GM23338 (cell line): ENCODE measurements at regions not wholly inside any gene's neighbourhood (a gene's known extent, or its start where the extent isn't known, plus 50 kb on each side); places are given as distances from the start of the nearest gene placed in this dataset.

Source experiments
- CREB1 ChIP-seq: fragments of 250-450 bp; sonication (Bioruptor Pico); IDR thresholded peaks from 2 replicates; pipeline ENCODE4 v1.5.0; 2020; ENCODE audit warnings: low read depth, mild to moderate bottlenecking, moderate library complexity
- EZH2 ChIP-seq: fragments of 200-600 bp; sonication (generic); IDR thresholded peaks from one replicate; pipeline ENCODE4 v1.8.0; 2017; ENCODE audit warnings: antibody characterized with exemption, mild to moderate bottlenecking, low read depth; ENCODE audit not compliant: unreplicated experiment
- EZH2phosphoT487 ChIP-seq: fragments of 200-600 bp; sonication (generic); IDR thresholded peaks from one replicate; pipeline ENCODE4 v1.8.1; 2018; ENCODE audit warnings: antibody characterized with exemption; ENCODE audit not compliant: unreplicated experiment
- JUNB ChIP-seq: IDR thresholded peaks from one replicate; pipeline ENCODE4 v1.6.1; 2016; ENCODE audit warnings: antibody characterized with exemption; ENCODE audit not compliant: unreplicated experiment
- TF ChIP-seq, protein P1 (sequence below), 2 experiments: fragments of 200-600 bp in 1 of 2; sonication (generic) in 1 of 2; conservative IDR thresholded peaks; 2 replicates each; pipeline versions ENCODE4 v1.5.1 to v1.6.1; 2016 to 2017; ENCODE audit warnings: antibody characterized with exemption in 2 of 2, low read depth in 2 of 2, mild to moderate bottlenecking in 2 of 2, moderate library complexity in 1 of 2
- TF ChIP-seq, protein P2 (sequence below): fragments of 250-450 bp; sonication (Bioruptor Pico); IDR thresholded peaks from 2 replicates; pipeline ENCODE4 v1.5.0; 2020; ENCODE audit warnings: mild to moderate bottlenecking, moderate library complexity

DNA sequence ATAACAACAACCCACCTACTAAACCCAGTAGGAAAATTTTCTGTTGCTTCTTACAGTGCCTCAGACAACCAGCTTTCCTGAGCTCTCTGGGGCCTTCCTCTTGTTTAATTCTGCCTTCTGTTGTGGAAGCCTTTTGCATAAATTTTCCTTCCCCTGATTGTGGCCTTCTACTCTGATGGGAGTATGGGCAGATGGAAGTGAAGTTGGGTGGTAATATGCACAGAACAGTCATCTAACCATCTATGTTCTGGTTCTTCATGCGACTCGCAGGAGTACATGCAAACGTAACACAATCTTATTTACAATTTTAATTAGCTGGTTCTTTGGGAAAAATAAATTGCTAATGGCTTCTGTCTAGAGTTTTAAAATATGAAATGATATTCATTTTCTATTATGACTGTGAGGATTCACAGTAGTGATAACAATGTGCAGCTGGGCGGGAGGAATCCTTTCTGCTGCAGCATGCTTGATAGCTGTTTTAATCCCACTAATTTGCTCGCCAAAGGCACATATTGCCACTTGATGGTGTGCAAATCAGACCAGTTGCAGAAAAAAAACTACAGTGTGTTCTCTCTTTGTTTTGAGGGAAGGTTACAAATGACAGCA, 311.5 kb upstream of the ROPN1 start:
- TF ChIP-seq, protein P1, sequence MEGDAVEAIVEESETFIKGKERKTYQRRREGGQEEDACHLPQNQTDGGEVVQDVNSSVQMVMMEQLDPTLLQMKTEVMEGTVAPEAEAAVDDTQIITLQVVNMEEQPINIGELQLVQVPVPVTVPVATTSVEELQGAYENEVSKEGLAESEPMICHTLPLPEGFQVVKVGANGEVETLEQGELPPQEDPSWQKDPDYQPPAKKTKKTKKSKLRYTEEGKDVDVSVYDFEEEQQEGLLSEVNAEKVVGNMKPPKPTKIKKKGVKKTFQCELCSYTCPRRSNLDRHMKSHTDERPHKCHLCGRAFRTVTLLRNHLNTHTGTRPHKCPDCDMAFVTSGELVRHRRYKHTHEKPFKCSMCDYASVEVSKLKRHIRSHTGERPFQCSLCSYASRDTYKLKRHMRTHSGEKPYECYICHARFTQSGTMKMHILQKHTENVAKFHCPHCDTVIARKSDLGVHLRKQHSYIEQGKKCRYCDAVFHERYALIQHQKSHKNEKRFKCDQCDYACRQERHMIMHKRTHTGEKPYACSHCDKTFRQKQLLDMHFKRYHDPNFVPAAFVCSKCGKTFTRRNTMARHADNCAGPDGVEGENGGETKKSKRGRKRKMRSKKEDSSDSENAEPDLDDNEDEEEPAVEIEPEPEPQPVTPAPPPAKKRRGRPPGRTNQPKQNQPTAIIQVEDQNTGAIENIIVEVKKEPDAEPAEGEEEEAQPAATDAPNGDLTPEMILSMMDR (conservative IDR thresholded peaks at IDR 0.05; ENCODE audit: low read depth in 2 of 2) = no peak
- no peak for TF ChIP-seq CREB1
- TF ChIP-seq EZH2 = no peak
- TF ChIP-seq JUNB = no peak
- TF ChIP-seq, protein P2, sequence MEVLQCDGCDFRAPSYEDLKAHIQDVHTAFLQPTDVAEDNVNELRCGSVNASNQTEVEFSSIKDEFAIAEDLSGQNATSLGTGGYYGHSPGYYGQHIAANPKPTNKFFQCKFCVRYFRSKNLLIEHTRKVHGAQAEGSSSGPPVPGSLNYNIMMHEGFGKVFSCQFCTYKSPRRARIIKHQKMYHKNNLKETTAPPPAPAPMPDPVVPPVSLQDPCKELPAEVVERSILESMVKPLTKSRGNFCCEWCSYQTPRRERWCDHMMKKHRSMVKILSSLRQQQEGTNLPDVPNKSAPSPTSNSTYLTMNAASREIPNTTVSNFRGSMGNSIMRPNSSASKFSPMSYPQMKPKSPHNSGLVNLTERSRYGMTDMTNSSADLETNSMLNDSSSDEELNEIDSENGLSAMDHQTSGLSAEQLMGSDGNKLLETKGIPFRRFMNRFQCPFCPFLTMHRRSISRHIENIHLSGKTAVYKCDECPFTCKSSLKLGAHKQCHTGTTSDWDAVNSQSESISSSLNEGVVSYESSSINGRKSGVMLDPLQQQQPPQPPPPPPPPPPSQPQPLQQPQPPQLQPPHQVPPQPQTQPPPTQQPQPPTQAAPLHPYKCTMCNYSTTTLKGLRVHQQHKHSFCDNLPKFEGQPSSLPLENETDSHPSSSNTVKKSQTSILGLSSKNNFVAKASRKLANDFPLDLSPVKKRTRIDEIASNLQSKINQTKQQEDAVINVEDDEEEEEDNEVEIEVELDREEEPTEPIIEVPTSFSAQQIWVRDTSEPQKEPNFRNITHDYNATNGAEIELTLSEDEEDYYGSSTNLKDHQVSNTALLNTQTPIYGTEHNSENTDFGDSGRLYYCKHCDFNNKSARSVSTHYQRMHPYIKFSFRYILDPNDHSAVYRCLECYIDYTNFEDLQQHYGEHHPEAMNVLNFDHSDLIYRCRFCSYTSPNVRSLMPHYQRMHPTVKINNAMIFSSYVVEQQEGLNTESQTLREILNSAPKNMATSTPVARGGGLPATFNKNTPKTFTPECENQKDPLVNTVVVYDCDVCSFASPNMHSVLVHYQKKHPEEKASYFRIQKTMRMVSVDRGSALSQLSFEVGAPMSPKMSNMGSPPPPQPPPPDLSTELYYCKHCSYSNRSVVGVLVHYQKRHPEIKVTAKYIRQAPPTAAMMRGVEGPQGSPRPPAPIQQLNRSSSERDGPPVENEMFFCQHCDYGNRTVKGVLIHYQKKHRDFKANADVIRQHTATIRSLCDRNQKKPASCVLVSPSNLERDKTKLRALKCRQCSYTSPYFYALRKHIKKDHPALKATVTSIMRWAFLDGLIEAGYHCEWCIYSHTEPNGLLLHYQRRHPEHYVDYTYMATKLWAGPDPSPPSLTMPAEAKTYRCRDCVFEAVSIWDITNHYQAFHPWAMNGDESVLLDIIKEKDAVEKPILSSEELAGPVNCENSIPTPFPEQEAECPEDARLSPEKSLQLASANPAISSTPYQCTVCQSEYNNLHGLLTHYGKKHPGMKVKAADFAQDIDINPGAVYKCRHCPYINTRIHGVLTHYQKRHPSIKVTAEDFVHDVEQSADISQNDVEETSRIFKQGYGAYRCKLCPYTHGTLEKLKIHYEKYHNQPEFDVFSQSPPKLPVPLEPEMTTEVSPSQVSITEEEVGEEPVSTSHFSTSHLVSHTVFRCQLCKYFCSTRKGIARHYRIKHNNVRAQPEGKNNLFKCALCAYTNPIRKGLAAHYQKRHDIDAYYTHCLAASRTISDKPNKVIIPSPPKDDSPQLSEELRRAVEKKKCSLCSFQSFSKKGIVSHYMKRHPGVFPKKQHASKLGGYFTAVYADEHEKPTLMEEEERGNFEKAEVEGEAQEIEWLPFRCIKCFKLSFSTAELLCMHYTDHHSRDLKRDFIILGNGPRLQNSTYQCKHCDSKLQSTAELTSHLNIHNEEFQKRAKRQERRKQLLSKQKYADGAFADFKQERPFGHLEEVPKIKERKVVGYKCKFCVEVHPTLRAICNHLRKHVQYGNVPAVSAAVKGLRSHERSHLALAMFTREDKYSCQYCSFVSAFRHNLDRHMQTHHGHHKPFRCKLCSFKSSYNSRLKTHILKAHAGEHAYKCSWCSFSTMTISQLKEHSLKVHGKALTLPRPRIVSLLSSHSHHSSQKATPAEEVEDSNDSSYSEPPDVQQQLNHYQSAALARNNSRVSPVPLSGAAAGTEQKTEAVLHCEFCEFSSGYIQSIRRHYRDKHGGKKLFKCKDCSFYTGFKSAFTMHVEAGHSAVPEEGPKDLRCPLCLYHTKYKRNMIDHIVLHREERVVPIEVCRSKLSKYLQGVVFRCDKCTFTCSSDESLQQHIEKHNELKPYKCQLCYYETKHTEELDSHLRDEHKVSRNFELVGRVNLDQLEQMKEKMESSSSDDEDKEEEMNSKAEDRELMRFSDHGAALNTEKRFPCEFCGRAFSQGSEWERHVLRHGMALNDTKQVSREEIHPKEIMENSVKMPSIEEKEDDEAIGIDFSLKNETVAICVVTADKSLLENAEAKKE = no peak
- no peak for TF ChIP-seq EZH2phosphoT487
